ENCODE measurements at regions not wholly inside any gene's neighbourhood (a gene's known extent, or its start where the extent isn't known, plus 50 kb on each side); places are given as distances from the start of the nearest gene placed in this dataset.

GRCh38 chr7:155931396-155932085, 119.3 kb upstream of the SHH start:
- intact Hi-C loops (cut with DNase I) = no loop called here
- H3K27me3 ChIP-seq (replicated peaks; ENCODE audit: insufficient read depth) = no peaks in the 10 kb centered on the region

GRCh38 chr7:155930527-155930926, 118.3 kb upstream of the SHH start:
- Histone ChIP-seq H3K27me3 (replicated peaks; ENCODE audit: insufficient read depth) (no peaks in the 10 kb centered on the region), H3K27ac (no peak overlapping the region), H3K36me3 (no peaks in the 10 kb centered on the region), H3K9me3 (no peaks in the 10 kb centered on the region), H3K4me1 (replicated peaks) (no peaks in the 10 kb centered on the region), H3K4me3 (no peak overlapping the region)
- intact Hi-C loops (cut with DNase I) = no loop called here
- WGBS = 82% methylated on average over 1 of the region's 1 CpG
- DNase-seq (ENCODE audit: low spot score) = no peak
- TF ChIP-seq POLR2AphosphoS5 (IDR thresholded peaks at IDR 0.05) = no peak
- no peak for TF ChIP-seq CTCF (IDR thresholded peaks at IDR 0.05)
- no peak for TF ChIP-seq POLR2A (IDR thresholded peaks at IDR 0.05)

More at GRCh38 chr7:155931396-155932085, 119.3 kb upstream of the SHH start:
- no peak overlapping the region for H3K27ac ChIP-seq
- H3K36me3 ChIP-seq = no peaks in the 10 kb centered on the region
- H3K4me1 ChIP-seq (replicated peaks) = no peaks in the 10 kb centered on the region
- H3K9me3 ChIP-seq = no peaks in the 10 kb centered on the region
- DNase-seq (ENCODE audit: low spot score) = no peak
- WGBS = 76% methylated on average over 24 of the region's 24 CpGs
- no peak overlapping the region for H3K4me3 ChIP-seq
- no peak for TF ChIP-seq POLR2AphosphoS5 (IDR thresholded peaks at IDR 0.05)
- no peak for TF ChIP-seq CTCF (IDR thresholded peaks at IDR 0.05)
- TF ChIP-seq POLR2A (IDR thresholded peaks at IDR 0.05) = no peak

GRCh38 chr7:155930061-155930460, 117.8 kb upstream of the SHH start:
- Histone ChIP-seq H3K9me3 (no peaks in the 10 kb centered on the region), H3K36me3 (no peaks in the 10 kb centered on the region), H3K4me3 (no peak overlapping the region), H3K4me1 (replicated peaks) (no peaks in the 10 kb centered on the region), H3K27ac (no peak overlapping the region), H3K27me3 (replicated peaks; ENCODE audit: insufficient read depth) (no peaks in the 10 kb centered on the region)
- no peak for DNase-seq (ENCODE audit: low spot score)
- intact Hi-C loops (cut with DNase I) = no loop called here
- WGBS = 82% methylated on average over 8 of the region's 8 CpGs
- TF ChIP-seq CTCF (IDR thresholded peaks at IDR 0.05) = no peak
- TF ChIP-seq POLR2A (IDR thresholded peaks at IDR 0.05) = no peak
- no peak for TF ChIP-seq POLR2AphosphoS5 (IDR thresholded peaks at IDR 0.05)

- H3K9me3 ChIP-seq = no peaks in the 10 kb centered on the region
- H3K27me3 ChIP-seq (replicated peaks; ENCODE audit: insufficient read depth) = no peaks in the 10 kb centered on the region
- no peak overlapping the region for H3K4me3 ChIP-seq
- 70% methylated on average over 13 of the region's 13 CpGs for WGBS
- H3K4me1 ChIP-seq (replicated peaks) = no peaks in the 10 kb centered on the region
- H3K27ac ChIP-seq = no peak overlapping the region
- DNase-seq (ENCODE audit: low spot score) = no peak
- intact Hi-C loops (cut with DNase I) = no loop called here
- TF ChIP-seq POLR2A (IDR thresholded peaks at IDR 0.05) (no peak), POLR2AphosphoS5 (IDR thresholded peaks at IDR 0.05) (no peak), CTCF (IDR thresholded peaks at IDR 0.05) (no peak)
- no peaks in the 10 kb centered on the region for H3K36me3 ChIP-seq
These were observed 116.3 kb upstream of the SHH start for GRCh38 chr7:155928583-155928982.

GRCh38 chr7:155927905-155928304, 115.6 kb upstream of the SHH start:
- Histone ChIP-seq H3K27me3 (replicated peaks; ENCODE audit: insufficient read depth) (no peaks in the 10 kb centered on the region), H3K4me3 (no peak overlapping the region), H3K36me3 (no peaks in the 10 kb centered on the region), H3K27ac (no peak overlapping the region), H3K9me3 (no peaks in the 10 kb centered on the region), H3K4me1 (replicated peaks) (no peaks in the 10 kb centered on the region)
- DNase-seq (ENCODE audit: low spot score) = no peak
- no peak for TF ChIP-seq CTCF (IDR thresholded peaks at IDR 0.05)
- TF ChIP-seq POLR2AphosphoS5 (IDR thresholded peaks at IDR 0.05) = no peak
- no peak for TF ChIP-seq POLR2A (IDR thresholded peaks at IDR 0.05)
- intact Hi-C loops (cut with DNase I) = no loop called here
- WGBS = 98% methylated on average over 3 of the region's 3 CpGs
